WTC11 (cell line): ENCODE measurements at regions not wholly inside any gene's neighbourhood (a gene's known extent, or its start where the extent isn't known, plus 50 kb on each side); places are given as distances from the start of the nearest gene placed in this dataset.

ENCODE experiments used
- ATAC-seq: fragments of 200-7000 bp; cut with Tn5 transposase; 2 replicates; pipeline ENCODE4 v1.10.0; 2021; ENCODE audit warnings: mild to moderate bottlenecking, moderate library complexity
- CTCF ChIA-PET: fragments of 300-600 bp; sonication (Branson Sonifier 250); formaldehyde crosslinking; loops from one replicate; lab custom pipeline; 2021; ENCODE audit warnings: antibody characterized with exemption; lab: Charles Lee
- POLR2A ChIA-PET: fragments of 350-600 bp; sonication (Branson Sonifier 250); formaldehyde crosslinking; loops from one replicate; lab custom pipeline; 2021; ENCODE audit warnings: antibody characterized with exemption; lab: Charles Lee
- DNase-seq: peaks from one replicate; pipeline ENCODE4 v3.0.0; 2021; ENCODE audit warnings: low spot score
- H3K27ac Mint-ChIP-seq: 2 replicates; pipeline ENCODE4 v1.8.0; 2021; ENCODE audit warnings: mixed read lengths
- H3K27me3 Mint-ChIP-seq: 2 replicates; pipeline ENCODE4 v1.8.0; 2021; ENCODE audit warnings: low read depth, mild to moderate bottlenecking, moderate library complexity, mixed read lengths
- H3K36me3 Mint-ChIP-seq: 2 replicates; pipeline ENCODE4 v1.8.0; 2021; ENCODE audit warnings: mixed read lengths
- H3K4me1 Mint-ChIP-seq: 2 replicates; pipeline ENCODE4 v1.8.0; 2022; ENCODE audit warnings: mixed read lengths
- H3K4me3 Mint-ChIP-seq: 2 replicates; pipeline ENCODE4 v1.8.0; 2021; ENCODE audit warnings: mild to moderate bottlenecking, moderate library complexity, mixed read lengths
- H3K9me3 Mint-ChIP-seq: 2 replicates; pipeline ENCODE4 v1.8.0; 2021; ENCODE audit warnings: mixed read lengths
- ATF1 ChIP-seq: sonication (generic); formaldehyde crosslinking; IDR thresholded peaks from 2 replicates; pipeline ENCODE4 v1.8.1; 2023; ENCODE audit warnings: mild to moderate bottlenecking, moderate library complexity, missing genetic modification reagents
- CBFB ChIP-seq: sonication (generic); formaldehyde crosslinking; IDR thresholded peaks from 2 replicates; pipeline ENCODE4 v1.8.1; 2022; ENCODE audit warnings: mild to moderate bottlenecking, low read depth, missing genetic modification reagents
- EMX1 ChIP-seq: fragments of 250-450 bp; sonication (Bioruptor Pico); IDR thresholded peaks from 2 replicates; pipeline ENCODE4 v1.8.0; 2021; ENCODE audit warnings: mild to moderate bottlenecking
- GABPB1 ChIP-seq: sonication (generic); formaldehyde crosslinking; IDR thresholded peaks from 2 replicates; pipeline ENCODE4 v1.8.1; 2023; ENCODE audit warnings: mild to moderate bottlenecking, missing genetic modification reagents
- IRF2 ChIP-seq: sonication (generic); formaldehyde crosslinking; IDR thresholded peaks from 2 replicates; pipeline ENCODE4 v1.8.0; 2022; ENCODE audit warnings: low read depth, missing genetic modification reagents, borderline replicate concordance
- JUN ChIP-seq: sonication (generic); formaldehyde crosslinking; IDR thresholded peaks from 2 replicates; pipeline ENCODE4 v1.8.0; 2023; ENCODE audit warnings: mild to moderate bottlenecking, missing genetic modification reagents
- KAT7 ChIP-seq: sonication (generic); formaldehyde crosslinking; IDR thresholded peaks from 2 replicates; pipeline ENCODE4 v1.8.1; 2023; ENCODE audit warnings: missing genetic modification reagents, mild to moderate bottlenecking, borderline replicate concordance
- NFATC4 ChIP-seq: fragments of 250-450 bp; sonication (Bioruptor Pico); IDR thresholded peaks from 2 replicates; pipeline ENCODE4 v1.9.0; 2021; ENCODE audit warnings: mild to moderate bottlenecking
- NR3C1 ChIP-seq: sonication (generic); formaldehyde crosslinking; conservative IDR thresholded peaks from 2 replicates; pipeline ENCODE4 v1.8.1; 2023; ENCODE audit warnings: low read depth, mild to moderate bottlenecking, missing genetic modification reagents
- SMAD4 ChIP-seq: sonication (generic); formaldehyde crosslinking; IDR thresholded peaks from 2 replicates; pipeline ENCODE4 v1.8.0; 2022; ENCODE audit warnings: mild to moderate bottlenecking, missing genetic modification reagents
- SOX15 ChIP-seq: fragments of 250-450 bp; sonication (Bioruptor Pico); IDR thresholded peaks from 2 replicates; pipeline ENCODE4 v1.9.0; 2021; ENCODE audit warnings: mild to moderate bottlenecking
- ZNF138 ChIP-seq: sonication (generic); formaldehyde crosslinking; conservative IDR thresholded peaks from 2 replicates; pipeline ENCODE4 v1.8.1; 2022; ENCODE audit warnings: mild to moderate bottlenecking, moderate library complexity, missing genetic modification reagents
- ZNF232 ChIP-seq: sonication (generic); formaldehyde crosslinking; IDR thresholded peaks from 2 replicates; pipeline ENCODE4 v1.8.0; 2022; ENCODE audit warnings: mild to moderate bottlenecking, missing genetic modification reagents
- ZNF263 ChIP-seq: sonication (generic); formaldehyde crosslinking; IDR thresholded peaks from 2 replicates; pipeline ENCODE4 v1.8.1; 2022; ENCODE audit warnings: low read depth, mild to moderate bottlenecking, moderate library complexity, missing genetic modification reagents
- ZNF396 ChIP-seq: fragments of 250-450 bp; sonication (Bioruptor Pico); IDR thresholded peaks from 2 replicates; pipeline ENCODE4 v1.8.0; 2021; ENCODE audit warnings: mild to moderate bottlenecking, moderate library complexity, borderline replicate concordance
- ZNF423 ChIP-seq: fragments of 250-450 bp; sonication (Bioruptor Pico); IDR thresholded peaks from 2 replicates; pipeline ENCODE4 v2.1.2; 2022; ENCODE audit warnings: mild to moderate bottlenecking, moderate library complexity
- TF ChIP-seq, protein P1 (sequence below): sonication (generic); formaldehyde crosslinking; IDR thresholded peaks from 2 replicates; pipeline ENCODE4 v1.8.0; 2022; ENCODE audit warnings: mild to moderate bottlenecking, missing genetic modification reagents
- TF ChIP-seq, protein P2 (sequence below): fragments of 250-450 bp; sonication (Bioruptor Pico); IDR thresholded peaks from 2 replicates; pipeline ENCODE4 v1.9.0; 2021; ENCODE audit warnings: mild to moderate bottlenecking
- TF ChIP-seq, protein P3 (sequence below): sonication (generic); formaldehyde crosslinking; IDR thresholded peaks from 2 replicates; pipeline ENCODE4 v1.8.0; 2023; ENCODE audit warnings: missing genetic modification reagents, mild to moderate bottlenecking, borderline replicate concordance
- TF ChIP-seq, protein P4 (sequence below): sonication (generic); formaldehyde crosslinking; IDR thresholded peaks from 2 replicates; pipeline ENCODE4 v1.8.0; 2023; ENCODE audit warnings: mild to moderate bottlenecking, missing genetic modification reagents
- TF ChIP-seq, protein P5 (sequence below): fragments of 200-600 bp; IDR thresholded peaks from 2 replicates; pipeline ENCODE4 v1.8.0; 2022; ENCODE audit warnings: antibody characterized with exemption
- TF ChIP-seq, protein P6 (sequence below): sonication (generic); formaldehyde crosslinking; IDR thresholded peaks from 2 replicates; pipeline ENCODE4 v1.8.1; 2022; ENCODE audit warnings: mild to moderate bottlenecking, missing genetic modification reagents, moderate library complexity, borderline replicate concordance
- TF ChIP-seq, protein P7 (sequence below): sonication (generic); formaldehyde crosslinking; conservative IDR thresholded peaks from 2 replicates; pipeline ENCODE4 v1.8.1; 2022; ENCODE audit warnings: mild to moderate bottlenecking, missing genetic modification reagents

DNA sequence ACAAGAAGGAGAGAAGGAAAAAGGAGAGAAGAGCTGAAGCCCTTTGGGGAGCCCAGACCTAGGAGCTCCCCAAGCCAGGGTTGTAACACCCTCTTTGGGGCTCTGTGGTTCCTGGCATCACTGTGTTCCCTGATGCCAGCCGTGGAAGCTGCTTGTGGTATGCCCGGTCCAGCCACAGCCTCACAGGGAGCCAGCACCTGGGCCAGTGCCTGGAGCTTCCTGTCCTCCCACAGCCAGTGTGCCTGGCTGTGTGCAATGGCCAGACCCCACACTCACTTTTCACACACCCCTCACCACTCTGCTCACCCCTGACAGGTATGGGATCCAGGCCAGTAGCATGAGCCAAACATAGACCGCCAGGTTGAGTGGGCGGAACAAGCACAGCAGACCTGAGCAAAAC lies 834.7 kb downstream of the FLRT2 start:
- ChIA-PET CTCF (no interaction called here), POLR2A (no interaction called here)
- ATAC-seq, result no peak
- no peaks in the 10 kb centered on the region for H3K27me3 Mint-ChIP-seq
- DNase-seq, result no peak
- no peaks in the 10 kb centered on the region for H3K9me3 Mint-ChIP-seq
- TF ChIP-seq NR3C1 (CRISPR knock-in tag), result no peak
- TF ChIP-seq, protein P1, sequence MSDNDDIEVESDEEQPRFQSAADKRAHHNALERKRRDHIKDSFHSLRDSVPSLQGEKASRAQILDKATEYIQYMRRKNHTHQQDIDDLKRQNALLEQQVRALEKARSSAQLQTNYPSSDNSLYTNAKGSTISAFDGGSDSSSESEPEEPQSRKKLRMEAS (CRISPR knock-in tag), result no peak
- no peak for TF ChIP-seq IRF2 (CRISPR knock-in tag)
- TF ChIP-seq JUN (CRISPR knock-in tag), result no peak
- TF ChIP-seq, protein P2, sequence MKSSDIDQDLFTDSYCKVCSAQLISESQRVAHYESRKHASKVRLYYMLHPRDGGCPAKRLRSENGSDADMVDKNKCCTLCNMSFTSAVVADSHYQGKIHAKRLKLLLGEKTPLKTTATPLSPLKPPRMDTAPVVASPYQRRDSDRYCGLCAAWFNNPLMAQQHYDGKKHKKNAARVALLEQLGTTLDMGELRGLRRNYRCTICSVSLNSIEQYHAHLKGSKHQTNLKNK (CRISPR knock-in tag), result no peak
- TF ChIP-seq, protein P3, sequence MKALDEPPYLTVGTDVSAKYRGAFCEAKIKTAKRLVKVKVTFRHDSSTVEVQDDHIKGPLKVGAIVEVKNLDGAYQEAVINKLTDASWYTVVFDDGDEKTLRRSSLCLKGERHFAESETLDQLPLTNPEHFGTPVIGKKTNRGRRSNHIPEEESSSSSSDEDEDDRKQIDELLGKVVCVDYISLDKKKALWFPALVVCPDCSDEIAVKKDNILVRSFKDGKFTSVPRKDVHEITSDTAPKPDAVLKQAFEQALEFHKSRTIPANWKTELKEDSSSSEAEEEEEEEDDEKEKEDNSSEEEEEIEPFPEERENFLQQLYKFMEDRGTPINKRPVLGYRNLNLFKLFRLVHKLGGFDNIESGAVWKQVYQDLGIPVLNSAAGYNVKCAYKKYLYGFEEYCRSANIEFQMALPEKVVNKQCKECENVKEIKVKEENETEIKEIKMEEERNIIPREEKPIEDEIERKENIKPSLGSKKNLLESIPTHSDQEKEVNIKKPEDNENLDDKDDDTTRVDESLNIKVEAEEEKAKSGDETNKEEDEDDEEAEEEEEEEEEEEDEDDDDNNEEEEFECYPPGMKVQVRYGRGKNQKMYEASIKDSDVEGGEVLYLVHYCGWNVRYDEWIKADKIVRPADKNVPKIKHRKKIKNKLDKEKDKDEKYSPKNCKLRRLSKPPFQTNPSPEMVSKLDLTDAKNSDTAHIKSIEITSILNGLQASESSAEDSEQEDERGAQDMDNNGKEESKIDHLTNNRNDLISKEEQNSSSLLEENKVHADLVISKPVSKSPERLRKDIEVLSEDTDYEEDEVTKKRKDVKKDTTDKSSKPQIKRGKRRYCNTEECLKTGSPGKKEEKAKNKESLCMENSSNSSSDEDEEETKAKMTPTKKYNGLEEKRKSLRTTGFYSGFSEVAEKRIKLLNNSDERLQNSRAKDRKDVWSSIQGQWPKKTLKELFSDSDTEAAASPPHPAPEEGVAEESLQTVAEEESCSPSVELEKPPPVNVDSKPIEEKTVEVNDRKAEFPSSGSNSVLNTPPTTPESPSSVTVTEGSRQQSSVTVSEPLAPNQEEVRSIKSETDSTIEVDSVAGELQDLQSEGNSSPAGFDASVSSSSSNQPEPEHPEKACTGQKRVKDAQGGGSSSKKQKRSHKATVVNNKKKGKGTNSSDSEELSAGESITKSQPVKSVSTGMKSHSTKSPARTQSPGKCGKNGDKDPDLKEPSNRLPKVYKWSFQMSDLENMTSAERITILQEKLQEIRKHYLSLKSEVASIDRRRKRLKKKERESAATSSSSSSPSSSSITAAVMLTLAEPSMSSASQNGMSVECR (CRISPR knock-in tag), result no peak
- TF ChIP-seq CBFB (CRISPR knock-in tag), result no peak
- TF ChIP-seq, protein P4, sequence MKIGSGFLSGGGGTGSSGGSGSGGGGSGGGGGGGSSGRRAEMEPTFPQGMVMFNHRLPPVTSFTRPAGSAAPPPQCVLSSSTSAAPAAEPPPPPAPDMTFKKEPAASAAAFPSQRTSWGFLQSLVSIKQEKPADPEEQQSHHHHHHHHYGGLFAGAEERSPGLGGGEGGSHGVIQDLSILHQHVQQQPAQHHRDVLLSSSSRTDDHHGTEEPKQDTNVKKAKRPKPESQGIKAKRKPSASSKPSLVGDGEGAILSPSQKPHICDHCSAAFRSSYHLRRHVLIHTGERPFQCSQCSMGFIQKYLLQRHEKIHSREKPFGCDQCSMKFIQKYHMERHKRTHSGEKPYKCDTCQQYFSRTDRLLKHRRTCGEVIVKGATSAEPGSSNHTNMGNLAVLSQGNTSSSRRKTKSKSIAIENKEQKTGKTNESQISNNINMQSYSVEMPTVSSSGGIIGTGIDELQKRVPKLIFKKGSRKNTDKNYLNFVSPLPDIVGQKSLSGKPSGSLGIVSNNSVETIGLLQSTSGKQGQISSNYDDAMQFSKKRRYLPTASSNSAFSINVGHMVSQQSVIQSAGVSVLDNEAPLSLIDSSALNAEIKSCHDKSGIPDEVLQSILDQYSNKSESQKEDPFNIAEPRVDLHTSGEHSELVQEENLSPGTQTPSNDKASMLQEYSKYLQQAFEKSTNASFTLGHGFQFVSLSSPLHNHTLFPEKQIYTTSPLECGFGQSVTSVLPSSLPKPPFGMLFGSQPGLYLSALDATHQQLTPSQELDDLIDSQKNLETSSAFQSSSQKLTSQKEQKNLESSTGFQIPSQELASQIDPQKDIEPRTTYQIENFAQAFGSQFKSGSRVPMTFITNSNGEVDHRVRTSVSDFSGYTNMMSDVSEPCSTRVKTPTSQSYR (CRISPR knock-in tag), result no peak
- TF ChIP-seq ZNF232 (CRISPR knock-in tag), result no peak
- no peak for TF ChIP-seq ZNF263
- TF ChIP-seq SMAD4, result no peak
- TF ChIP-seq, protein P5, sequence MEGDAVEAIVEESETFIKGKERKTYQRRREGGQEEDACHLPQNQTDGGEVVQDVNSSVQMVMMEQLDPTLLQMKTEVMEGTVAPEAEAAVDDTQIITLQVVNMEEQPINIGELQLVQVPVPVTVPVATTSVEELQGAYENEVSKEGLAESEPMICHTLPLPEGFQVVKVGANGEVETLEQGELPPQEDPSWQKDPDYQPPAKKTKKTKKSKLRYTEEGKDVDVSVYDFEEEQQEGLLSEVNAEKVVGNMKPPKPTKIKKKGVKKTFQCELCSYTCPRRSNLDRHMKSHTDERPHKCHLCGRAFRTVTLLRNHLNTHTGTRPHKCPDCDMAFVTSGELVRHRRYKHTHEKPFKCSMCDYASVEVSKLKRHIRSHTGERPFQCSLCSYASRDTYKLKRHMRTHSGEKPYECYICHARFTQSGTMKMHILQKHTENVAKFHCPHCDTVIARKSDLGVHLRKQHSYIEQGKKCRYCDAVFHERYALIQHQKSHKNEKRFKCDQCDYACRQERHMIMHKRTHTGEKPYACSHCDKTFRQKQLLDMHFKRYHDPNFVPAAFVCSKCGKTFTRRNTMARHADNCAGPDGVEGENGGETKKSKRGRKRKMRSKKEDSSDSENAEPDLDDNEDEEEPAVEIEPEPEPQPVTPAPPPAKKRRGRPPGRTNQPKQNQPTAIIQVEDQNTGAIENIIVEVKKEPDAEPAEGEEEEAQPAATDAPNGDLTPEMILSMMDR, result no peak
- TF ChIP-seq ATF1 (CRISPR knock-in tag), result no peak
- no peaks in the 10 kb centered on the region for H3K36me3 Mint-ChIP-seq
- no peak overlapping the region for H3K4me3 Mint-ChIP-seq
- peaks cover 16% of the 10 kb centered on the region for H3K4me1 Mint-ChIP-seq
- no peak overlapping the region for H3K27ac Mint-ChIP-seq

DNA sequence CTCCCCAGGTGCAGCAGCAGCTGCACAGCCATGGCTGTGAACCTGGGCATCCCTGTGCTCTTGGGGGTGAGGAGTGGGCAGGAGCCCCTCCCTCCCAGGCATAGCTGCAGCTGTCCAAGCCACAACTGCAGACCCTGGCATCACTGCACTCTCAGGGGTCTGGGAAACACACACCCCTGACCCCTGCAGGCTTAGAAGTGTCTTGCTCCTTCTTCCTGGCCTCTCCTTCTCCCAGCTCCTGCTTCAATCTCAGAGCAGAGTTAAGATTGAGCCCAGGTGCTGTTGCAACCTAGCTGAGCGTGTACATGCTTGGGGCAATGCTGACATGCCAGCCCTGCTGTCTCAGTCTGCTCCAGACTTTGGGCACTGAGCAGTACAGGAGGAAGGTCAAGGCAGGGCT lies 833.6 kb downstream of the FLRT2 start:
- ChIA-PET POLR2A (no interaction called here), CTCF (no interaction called here)
- Mint-ChIP-seq H3K9me3 (no peaks in the 10 kb centered on the region), H3K27me3 (no peaks in the 10 kb centered on the region), H3K36me3 (no peaks in the 10 kb centered on the region), H3K4me3 (no peak overlapping the region), H3K4me1 (peaks cover 20% of the 10 kb centered on the region), H3K27ac (no peak overlapping the region)
- no peak for DNase-seq
- TF ChIP-seq, protein P2 (CRISPR knock-in tag), result no peak
- TF ChIP-seq NFATC4 (CRISPR knock-in tag) (no peak), ZNF423 (no peak), KAT7 (no peak), GABPB1 (CRISPR knock-in tag) (no peak), EMX1 (no peak), ZNF396 (CRISPR knock-in tag) (no peak), ZNF138 (CRISPR knock-in tag) (no peak), SOX15 (CRISPR knock-in tag) (no peak)
- TF ChIP-seq, protein P6, sequence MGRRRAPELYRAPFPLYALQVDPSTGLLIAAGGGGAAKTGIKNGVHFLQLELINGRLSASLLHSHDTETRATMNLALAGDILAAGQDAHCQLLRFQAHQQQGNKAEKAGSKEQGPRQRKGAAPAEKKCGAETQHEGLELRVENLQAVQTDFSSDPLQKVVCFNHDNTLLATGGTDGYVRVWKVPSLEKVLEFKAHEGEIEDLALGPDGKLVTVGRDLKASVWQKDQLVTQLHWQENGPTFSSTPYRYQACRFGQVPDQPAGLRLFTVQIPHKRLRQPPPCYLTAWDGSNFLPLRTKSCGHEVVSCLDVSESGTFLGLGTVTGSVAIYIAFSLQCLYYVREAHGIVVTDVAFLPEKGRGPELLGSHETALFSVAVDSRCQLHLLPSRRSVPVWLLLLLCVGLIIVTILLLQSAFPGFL (CRISPR knock-in tag), result no peak
- TF ChIP-seq, protein P7, sequence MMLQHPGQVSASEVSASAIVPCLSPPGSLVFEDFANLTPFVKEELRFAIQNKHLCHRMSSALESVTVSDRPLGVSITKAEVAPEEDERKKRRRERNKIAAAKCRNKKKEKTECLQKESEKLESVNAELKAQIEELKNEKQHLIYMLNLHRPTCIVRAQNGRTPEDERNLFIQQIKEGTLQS, result no peak
- peak; percentile 70 for ATAC-seq
